GM23248 (cell line): ENCODE measurements at regions not wholly inside any gene's neighbourhood (a gene's known extent, or its start where the extent isn't known, plus 50 kb on each side); places are given as distances from the start of the nearest gene placed in this dataset.

Experiments
- EZH2 ChIP-seq: fragments of 200-600 bp; sonication (generic); IDR thresholded peaks from 2 replicates; pipeline ENCODE4 v1.6.1; 2018; ENCODE audit warnings: antibody characterized with exemption, mild to moderate bottlenecking; ENCODE audit not compliant: insufficient read depth, poor library complexity, severe bottlenecking
- EZH2phosphoT487 ChIP-seq: fragments of 200-600 bp; sonication (generic); IDR thresholded peaks from 2 replicates; pipeline ENCODE4 v1.6.1; 2018; ENCODE audit warnings: antibody characterized with exemption, moderate library complexity, mild to moderate bottlenecking, low read depth; ENCODE audit not compliant: insufficient read depth

GRCh38 chrX:148426467-148426866, 74.0 kb upstream of the AFF2 start:
- TF ChIP-seq EZH2phosphoT487 (no peak), EZH2 (no peak)
